Suppressor macrophage treated with lipopolysaccharide for 4 hours (primary cell): ENCODE measurements at regions not wholly inside any gene's neighbourhood (a gene's known extent, or its start where the extent isn't known, plus 50 kb on each side); places are given as distances from the start of the nearest gene placed in this dataset.
"Not testable (repeated sequence)": the region's sequence is repeated elsewhere in the genome, so short reads cannot be mapped to it uniquely, and the experiment has no call there.

Source experiments
- DNase-seq: peaks from one replicate; pipeline ENCODE4 v3.0.0-alpha.2; 2020

DNA sequence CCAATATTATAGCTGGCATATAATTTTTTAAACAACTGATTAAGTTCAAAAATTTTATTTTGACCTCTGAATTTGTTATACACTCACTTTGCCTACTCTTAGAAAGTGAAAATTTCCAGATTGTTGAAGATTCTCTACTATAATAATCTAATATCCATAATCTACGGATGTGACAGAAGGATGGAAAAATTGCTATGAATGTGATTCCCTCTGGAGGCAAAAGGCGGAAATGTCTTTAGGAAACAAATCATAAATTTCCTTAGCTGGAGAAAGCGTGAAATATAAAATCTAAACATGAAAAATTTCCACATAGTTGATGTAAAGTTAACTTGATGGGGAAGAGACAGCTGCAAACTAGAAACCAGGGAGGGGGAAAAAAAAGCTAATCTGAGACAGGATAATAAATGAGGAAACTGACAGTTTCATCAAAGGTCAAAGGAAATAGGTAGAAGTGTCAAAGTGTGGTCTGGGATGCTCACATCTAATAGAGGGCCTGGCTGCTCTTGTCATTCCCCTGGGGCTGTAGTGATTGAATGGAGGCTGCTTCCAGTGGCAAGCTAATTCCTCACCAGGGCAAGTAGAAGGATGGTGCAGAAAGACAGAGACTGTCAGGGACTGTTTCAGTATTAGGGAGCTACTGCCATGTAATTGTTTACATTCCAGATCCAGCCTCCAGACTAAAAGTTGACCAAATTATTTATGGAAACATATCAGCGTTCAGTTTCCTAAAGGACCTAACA lies 264.5 kb downstream of the SDHAF3 start:
- no peak for DNase-seq

DNA sequence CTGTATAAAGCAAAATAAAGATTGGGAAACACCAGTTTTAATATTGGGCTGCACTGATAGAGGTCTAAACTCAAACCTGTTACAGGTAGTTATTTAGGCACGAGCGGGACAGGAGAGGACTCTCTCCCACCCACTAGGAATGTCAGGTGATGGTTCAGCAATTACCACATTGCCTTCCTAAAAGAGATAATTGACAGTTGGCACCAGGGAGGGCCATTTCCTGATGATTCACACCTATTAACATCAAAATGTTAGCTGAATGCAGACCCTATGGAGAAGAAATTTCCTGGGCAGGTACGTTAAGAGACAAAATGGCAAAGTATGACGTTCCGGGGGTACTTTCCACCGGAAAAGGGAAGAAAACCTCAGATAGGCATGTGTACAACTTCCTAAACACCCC lies 272.6 kb downstream of the SDHAF3 start:
- DNase-seq = no peak

DNA sequence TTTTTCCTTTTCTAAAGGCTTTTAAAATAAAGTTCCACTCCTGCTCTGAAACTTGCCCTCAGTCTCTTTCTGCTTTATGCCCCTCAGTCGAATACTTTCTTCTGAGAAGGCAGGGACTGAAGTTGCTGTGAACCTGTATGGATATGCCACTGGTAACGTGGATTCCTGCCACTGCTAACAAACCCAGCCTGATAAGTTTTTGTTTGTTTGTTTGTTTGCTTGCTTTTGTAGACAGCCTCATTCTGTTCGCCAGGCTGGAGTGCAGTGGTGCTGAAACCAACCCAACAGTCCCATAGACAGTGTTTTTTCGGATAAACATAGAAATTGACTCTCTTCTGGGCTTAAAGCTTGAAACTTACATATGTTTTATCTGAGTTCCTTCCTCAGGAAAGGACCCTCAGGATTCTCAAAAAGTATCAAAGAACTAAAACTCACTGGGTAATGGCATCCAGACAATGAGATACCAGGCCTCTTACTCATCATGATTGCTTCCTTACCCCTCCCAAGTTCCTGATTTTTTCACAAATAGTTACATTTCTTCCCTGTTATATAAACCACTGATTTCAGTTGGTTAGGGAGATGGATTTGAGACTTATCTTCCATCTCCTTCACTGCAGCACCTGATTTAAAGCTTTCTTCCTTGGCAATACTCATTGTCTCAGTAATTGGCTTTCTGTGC lies 273.6 kb downstream of the SDHAF3 start:
- DNase-seq = no peak

DNA sequence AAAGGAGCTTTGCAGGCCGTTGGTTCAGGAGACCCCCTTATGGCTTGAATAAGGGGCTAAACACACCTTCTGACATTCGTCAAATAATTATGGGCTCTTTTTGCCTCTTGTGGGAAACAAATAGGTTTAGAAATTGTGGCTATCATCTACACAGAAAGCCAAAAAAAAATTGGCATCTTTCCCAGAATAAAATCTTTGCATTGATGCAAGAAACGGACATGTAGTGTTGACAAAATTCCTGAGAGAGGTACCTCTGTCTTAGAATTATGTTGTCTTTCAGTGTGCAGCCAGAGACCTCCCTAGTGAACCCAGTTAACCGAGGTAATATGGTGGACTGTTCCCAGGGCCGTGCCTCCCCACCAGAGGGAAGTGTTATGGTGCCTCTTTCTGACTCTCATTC lies 283.9 kb downstream of the SDHAF3 start:
- DNase-seq = no peak

DNA sequence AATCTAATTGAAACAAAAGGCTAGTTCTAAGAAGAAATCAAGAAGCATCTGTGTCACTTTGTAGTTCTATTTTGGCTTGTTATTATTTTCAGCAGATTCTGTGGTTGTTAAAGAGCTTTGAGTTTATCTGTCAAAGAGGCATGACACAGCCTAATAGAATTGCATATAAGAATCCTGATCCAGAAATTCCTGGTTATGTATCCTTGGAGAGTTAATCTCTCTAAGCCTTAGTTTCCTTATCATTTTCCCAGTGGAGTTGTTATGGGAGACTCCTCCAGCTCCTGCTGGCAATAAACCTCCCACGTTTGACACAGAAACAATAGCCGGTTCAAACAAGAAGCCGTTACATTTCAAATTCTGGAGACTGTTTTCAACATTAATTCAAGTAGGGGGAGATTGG lies 288.3 kb downstream of the SDHAF3 start:
- DNase-seq = no peak

DNA sequence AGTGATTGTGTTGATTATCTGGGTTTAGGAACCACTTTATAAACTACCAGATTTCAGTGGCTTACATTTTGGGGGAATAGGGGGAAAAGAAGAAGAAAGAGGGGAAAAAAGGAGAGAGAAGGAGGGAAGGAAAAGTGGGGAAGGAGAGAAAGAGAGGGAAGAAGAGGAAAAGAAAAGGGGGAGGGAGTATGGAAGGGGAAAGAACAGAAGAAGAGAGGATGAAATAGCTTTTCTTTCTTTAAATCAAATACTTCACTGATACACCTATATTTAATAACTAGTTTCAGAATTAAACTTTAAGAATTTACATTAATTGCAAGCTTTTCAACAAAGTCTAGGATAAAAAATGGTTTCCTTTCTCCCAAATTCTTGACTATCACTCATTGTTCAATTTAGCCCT lies 289.6 kb downstream of the SDHAF3 start:
- DNase-seq = no peak

DNA sequence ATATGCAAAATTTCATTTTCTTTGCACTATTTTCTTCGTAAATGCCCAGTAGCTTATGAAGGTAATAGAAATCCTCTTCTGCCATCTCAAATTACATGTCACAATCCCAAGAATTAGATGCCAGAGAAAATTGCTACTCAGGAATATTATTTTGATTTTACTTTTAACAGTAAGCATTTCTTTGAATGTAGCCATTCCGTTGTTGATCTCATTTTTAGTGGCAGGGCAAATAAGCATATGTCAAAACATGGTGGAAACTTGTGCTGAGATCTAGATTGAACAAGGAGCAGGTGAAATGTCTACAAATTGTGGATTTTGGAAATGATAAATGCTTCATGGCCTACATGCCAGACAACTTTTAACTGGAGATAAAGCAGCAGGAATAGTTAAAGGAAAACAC lies 291.8 kb downstream of the SDHAF3 start:
- DNase-seq = no peak

DNA sequence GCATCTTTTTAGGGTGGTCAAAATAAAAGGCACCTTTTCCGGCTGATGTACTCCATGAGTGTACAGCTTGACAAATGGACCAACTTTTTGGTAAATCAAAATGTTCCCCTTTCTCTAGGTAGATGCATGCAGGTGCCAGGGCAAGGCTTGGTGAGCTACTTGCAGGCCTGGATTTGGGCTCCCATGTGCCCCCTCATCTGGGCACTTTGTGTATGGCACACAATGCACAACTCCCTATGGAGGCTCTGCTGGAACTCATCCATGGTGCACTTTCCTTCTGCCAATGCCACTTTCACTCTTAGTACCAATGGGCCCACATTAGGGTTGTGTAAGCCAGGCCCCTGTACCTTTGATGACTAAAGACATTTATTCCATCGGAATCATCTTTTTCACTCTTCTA lies 300.8 kb downstream of the SDHAF3 start:
- no peak for DNase-seq

DNA sequence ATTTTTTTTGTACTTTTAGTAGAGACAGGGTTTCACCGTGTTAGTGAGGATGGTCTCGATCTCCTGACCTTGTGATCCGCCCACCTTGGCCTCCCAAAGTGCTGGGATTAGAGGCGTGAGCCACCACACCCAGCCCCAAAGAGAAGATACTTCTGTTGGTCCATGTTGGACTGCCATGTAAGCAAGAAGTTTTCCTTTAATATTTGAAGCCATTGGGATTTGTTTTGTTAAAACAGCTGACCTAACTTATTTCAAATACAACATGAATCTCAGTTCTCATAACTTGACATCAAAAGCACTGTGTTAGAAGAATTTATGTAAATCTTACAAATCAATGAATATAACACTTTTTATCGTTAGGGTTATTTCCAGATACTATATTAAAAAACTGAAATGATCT lies 302.4 kb downstream of the SDHAF3 start:
- DNase-seq = no peak

DNA sequence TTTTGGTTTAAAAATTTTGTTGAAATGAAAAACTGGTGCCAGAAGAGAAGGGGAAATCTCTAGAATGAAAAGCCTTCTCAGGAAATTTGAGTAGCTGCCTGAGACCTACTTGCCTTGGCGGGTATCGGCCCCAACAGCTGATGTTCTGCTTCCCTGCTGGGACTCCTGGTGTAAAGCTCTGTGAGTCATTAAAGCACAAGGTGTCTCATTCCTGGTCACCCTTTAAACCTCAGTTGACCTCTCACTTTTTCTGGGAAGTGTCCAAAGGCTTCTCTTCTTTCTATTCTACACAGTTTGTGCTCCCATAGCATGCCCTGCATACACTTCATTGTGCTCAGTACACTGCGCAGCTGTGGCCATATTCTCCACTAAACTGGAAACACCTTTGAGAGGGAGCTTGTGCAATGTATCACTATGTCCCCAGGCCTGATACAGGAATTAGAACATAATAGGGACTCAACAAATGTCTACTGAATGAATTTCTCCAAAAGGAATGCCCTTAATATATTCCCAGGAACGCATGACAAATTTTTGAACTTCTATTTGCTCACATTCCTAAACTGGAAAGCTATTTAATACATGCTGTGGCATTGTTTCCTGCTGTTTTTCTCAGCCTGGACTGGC lies 303.9 kb downstream of the SDHAF3 start:
- DNase-seq = no peak

DNA sequence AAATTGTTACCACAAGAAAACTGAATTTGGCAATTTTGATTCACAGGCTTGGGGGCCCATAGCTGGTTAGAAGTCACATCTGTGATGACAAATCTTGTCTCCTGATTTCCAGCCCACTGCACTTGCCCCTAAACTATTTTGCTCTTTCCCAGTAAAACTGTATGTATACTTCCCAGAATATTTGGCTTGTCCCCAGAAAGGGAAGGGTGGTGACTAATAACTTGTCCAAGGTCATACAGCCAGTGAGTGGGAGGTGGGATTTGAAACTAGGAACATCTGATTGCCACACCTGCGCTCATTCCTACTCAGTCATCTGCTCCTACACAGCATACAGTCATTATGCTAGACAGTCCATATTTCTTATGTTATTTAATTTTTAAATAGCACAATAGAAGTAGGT lies 304.5 kb downstream of the SDHAF3 start:
- no peak for DNase-seq

DNA sequence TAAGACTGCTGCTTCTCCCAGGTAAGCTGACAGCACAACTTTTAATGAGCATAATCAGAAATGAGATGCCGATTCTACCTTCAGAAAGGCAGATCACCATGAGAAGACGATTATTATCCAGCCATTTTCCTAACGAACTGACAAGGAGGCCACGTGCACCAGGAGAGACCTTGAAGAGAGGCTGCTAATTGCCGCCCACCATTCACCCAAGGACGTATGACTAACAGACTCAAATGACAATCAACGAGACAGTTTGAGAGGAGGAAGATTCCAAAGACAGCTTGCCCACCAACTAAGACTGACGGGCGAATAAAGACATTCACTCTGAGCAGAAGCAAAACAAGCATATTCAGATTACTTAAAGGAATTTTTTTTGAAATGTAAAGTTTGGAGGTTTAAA lies 301.9 kb upstream of the TAC1 start:
- DNase-seq = no peak

DNA sequence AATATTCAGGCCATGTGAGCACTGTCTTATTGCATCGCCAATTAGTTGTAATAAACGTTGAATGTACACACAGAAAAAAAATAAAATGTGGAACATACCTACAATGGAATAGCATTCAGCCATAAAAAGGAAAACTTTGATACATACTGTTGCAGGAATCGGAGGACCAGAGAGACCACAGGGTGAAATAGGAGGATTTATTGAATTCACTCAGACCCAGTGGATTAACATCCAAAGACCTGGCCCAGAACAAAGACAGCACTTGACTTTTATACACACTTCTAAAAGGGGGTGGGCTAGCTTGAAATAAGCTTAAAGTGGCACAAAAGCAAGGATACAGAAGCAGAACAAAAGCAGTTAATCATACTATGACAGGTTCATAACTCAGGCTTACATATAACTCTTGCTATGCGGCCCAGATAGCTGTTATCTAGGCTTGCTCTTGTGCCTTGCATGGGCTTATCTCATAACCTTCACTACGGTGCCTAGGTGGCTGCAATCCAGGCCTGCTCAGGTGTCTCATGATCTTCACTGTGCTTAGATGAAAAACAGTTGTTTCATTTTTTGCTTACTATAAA lies 292.2 kb upstream of the TAC1 start:
- DNase-seq = no peak

DNA sequence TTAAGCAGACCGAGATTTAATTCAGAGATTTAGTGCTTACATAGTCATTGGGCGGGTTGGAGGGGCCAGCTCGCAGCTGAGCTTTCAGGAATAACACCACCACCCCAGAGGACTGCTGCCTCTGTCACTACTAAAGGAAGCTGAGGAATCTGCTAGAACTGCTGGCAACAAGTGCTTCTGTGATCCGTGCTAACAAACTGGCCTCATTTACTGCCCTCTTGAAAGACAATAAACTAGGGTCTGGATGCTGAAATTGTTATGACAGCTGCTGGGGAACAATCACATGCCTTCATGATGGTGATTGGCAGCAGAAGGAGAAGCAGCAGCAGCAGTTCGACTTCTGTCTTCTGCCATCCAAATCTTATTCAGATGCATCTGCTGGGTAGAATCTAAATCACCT lies 285.5 kb upstream of the TAC1 start:
- no peak for DNase-seq

DNA sequence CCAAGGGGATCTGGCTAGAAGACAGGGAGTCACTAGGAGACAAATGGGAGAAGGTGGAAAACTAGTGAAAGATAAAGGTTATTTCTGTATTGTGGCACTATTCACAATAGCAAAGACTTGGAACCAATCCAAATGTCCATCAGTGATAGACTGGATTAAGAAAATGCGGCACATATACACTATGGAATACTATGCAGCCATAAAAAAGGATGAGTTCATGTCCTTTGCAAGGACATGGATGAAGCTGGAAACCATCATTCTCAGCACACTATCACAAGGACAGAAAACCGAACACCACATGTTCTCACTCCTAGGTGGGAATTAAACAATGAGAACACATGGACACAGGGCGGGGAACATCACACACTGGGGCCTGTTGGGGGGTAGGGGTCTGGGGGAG lies 282.4 kb upstream of the TAC1 start:
- not testable (repeated sequence) for DNase-seq

DNA sequence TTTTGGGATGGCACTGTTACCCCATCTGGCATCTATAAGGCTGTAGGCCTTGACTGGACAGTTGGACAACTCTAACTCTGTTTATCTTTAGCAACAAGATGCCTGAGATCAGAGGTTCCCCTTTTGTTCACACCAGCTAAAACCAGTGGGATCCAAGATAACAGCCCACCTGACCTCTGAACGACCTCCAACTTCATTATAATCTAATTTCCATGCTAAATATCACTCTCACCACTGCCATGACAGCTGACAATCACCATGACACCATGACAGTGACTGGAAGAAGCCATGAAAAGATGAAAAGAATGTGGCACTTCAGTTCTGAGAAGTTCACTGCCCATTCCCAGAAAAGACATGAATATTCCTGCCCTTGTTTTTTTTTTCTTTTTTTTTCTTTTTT lies 281.4 kb upstream of the TAC1 start:
- no peak for DNase-seq

DNA sequence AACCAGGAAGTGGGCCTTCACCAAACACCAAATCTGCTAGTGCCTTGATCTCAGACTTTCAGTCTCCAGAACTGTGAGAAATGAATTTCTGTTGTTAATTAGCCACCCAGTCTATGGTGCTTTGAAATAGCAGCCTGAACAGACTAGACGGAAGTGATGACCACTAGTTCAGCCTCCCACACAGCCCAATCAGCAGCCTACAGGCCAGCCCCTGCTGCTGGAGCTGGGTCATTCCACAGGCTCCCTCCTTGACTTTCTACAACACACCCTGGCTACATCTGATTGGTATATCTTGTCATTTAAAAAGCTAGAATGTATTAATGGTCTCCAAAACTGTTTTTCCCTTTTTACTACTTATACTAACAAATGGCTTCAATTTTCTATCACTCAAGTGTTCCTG lies 277.2 kb upstream of the TAC1 start:
- no peak for DNase-seq

DNA sequence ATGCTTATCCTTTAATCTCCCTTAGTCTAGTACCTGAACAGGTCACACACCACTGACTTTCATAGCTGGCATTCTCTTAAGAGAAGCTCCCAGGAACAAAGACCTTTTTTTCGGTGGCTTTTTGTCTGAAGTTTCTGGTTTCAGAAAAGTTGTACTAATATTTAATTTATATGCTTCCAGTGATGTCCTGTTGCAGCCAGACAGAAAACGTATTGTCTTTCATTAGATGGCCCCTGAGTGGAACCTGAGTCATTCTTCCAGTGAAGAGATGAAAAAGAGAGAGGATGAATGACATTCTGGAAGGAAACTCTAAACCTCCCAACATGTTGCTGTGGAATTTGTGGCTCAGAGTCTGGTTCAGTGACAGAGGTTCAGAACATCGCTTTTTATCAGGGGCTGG lies 274.8 kb upstream of the TAC1 start:
- no peak for DNase-seq

DNA sequence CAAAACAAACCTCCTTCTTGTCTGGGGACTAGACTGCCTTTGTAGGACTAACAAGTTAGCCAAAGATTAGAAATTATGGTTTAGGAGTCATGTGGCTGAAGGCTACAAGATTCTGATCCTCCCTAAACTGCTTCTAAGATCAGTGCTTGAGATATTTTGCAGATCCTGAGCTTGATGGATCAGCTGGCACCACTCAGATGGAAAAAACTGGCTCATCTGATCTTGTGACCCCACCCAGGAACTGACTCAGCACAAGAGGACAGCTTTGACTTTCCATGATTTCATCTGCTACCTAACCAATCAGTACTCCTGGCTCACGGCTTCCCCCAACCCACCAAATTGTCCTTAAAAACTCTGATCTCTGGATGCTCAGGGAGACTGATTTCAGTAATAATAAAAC lies 271.5 kb upstream of the TAC1 start:
- DNase-seq = no peak

DNA sequence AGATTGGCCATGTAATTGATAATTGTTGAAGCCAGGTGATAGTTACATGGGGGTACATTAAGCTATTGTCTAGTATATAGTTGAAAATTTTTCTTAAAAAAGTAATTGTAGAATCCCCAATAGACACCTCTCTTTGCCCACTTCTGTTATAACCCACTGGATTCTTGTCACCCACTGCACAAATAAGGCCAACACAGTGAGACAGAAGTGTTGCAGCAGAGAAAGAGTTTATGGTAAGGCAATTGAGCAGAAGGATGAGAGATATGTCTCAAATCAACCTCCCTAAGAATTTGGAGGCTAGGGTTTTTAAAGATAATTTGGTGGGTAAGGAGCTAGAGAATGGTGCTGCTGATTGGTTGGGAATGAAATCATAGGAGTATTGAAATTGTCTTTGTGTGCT lies 270.3 kb upstream of the TAC1 start:
- no peak for DNase-seq

DNA sequence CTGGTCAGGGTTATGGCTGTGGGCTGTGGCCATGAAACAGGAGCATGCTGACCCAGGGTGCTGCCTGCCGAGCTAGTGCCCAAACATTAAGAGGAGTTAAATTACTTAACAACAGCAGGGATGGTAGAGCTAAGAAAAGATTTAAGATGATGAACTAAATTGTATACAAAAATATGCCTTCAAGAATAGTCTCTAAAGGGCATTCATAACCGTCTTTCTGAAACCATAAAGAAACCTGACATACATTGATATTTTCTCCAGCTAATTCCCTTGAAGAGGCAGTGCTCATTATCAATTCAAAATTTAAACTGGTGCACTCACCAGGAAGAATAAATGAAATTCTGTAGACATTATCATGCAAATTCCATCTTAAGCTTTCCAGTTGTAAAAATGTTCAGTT lies 265.8 kb upstream of the TAC1 start:
- DNase-seq = no peak

DNA sequence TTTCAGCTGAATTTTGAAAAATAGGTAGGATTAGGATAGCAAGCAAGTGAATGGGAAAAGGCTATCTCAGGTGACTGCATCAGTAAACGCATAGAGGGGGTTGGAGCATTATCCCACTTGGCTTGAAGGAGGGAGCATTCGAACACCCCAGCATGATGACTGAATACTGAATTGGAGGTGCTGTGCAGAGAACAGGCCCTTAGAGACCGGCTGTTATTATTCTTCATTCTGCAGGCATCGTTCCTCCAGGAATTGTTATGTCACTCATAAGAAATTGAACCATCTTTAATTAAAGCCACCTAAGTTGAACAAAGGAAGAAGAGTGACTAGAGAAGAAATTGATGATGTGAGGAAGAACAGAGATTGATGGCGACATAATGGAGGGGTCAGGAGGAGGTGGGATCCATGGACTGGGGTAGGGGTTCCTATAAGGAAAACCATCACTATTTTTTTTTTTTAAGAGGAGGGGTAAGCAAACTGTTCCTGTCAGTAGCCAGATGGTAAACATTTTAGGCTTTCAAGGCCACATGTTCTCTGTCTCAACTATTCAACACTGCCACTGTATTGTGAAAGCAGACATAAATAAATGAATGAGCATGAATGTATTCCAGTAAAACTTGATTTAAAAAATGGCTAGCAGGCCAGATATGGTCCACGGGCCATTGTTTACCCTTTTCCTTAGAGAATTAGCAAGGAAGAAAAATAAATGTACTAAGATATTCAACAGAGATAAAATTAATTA lies 264.7 kb upstream of the TAC1 start:
- DNase-seq = no peak

DNA sequence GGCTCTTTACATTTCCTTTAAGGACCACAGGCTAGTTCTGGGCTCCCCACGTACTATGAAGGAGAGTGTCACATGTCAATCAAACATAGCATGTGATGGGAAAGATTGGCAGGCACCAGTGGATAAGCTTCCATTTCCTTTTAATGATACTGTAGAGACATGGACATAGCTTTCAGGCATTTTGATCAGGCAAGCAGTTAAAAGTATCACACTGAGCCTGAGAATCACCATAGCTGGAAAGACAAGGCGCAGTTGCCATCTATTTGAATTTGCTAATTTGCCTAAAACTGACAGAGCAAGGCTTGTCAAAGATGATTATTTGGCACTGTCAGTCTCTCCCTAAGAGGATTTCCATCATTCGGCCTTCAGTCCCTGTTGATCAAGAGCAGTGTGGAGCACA lies 263.4 kb upstream of the TAC1 start:
- no peak for DNase-seq

DNA sequence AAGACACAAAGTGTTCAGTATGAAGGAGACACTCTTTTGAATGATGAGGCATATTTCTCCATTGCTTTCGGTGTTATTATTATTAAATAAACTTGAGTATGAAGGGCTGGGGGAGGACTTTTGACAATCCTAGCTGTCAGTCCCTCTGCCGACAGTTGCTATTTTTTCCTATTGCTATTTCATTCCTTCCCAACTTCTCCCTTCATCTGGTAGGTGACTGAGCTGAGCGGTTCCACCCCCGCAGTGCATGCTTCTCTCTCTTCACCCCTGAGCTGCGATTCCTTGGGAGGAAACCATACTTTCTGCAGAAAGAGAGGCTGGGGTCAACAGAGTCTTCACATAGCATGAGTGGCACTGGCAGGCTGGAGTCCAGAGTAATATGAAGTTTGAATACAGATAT lies 261.2 kb upstream of the TAC1 start:
- DNase-seq = no peak
